ENCODE measurements at regions not wholly inside any gene's neighbourhood (a gene's known extent, or its start where the extent isn't known, plus 50 kb on each side); places are given as distances from the start of the nearest gene placed in this dataset.

GRCh38 chrX:121831601-121832000 is 784.2 kb downstream of the GLUD2 start:
- TF ChIP-seq CTCF (IDR thresholded peaks at IDR 0.05) (no peak), POLR2A (IDR thresholded peaks at IDR 0.05) (no peak)

Data from prostate gland (tissue), 2 donors.